ENCODE measurements at regions not wholly inside any gene's neighbourhood (a gene's known extent, or its start where the extent isn't known, plus 50 kb on each side); places are given as distances from the start of the nearest gene placed in this dataset.

DNA sequence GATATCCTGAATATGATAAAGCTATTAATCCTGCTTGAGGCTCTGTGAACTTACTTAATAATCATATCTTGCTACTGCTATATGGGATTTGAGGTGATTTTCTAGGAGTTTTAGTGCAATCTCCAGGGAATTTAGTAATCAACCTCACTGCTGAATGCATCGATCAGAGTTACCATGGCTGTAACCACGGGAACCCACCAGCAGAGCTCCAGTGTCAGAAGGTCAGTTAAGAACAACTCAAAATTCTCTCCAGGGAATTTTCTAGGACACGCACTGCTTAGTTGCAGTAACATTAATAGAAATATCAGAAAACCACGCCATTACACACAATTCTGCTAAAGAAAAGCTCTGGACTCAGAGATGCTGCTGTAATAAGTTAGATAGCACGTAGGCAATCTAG, 1477.2 kb upstream of the TENM3 start:
- Histone ChIP-seq H3K27me3 (no peaks in the 10 kb centered on the region), H3K4me1 (no peaks in the 10 kb centered on the region), H3K4me3 (ENCODE audit: low read depth, low read length) (no peak overlapping the region), H3K36me3 (no peaks in the 10 kb centered on the region), H3K9me3 (no peaks in the 10 kb centered on the region)
- TF ChIP-seq, protein P1, sequence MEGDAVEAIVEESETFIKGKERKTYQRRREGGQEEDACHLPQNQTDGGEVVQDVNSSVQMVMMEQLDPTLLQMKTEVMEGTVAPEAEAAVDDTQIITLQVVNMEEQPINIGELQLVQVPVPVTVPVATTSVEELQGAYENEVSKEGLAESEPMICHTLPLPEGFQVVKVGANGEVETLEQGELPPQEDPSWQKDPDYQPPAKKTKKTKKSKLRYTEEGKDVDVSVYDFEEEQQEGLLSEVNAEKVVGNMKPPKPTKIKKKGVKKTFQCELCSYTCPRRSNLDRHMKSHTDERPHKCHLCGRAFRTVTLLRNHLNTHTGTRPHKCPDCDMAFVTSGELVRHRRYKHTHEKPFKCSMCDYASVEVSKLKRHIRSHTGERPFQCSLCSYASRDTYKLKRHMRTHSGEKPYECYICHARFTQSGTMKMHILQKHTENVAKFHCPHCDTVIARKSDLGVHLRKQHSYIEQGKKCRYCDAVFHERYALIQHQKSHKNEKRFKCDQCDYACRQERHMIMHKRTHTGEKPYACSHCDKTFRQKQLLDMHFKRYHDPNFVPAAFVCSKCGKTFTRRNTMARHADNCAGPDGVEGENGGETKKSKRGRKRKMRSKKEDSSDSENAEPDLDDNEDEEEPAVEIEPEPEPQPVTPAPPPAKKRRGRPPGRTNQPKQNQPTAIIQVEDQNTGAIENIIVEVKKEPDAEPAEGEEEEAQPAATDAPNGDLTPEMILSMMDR (IDR thresholded peaks at IDR 0.05; ENCODE audit: low read depth, low read length), result no peak
- DNase-seq, result no peak

DNA sequence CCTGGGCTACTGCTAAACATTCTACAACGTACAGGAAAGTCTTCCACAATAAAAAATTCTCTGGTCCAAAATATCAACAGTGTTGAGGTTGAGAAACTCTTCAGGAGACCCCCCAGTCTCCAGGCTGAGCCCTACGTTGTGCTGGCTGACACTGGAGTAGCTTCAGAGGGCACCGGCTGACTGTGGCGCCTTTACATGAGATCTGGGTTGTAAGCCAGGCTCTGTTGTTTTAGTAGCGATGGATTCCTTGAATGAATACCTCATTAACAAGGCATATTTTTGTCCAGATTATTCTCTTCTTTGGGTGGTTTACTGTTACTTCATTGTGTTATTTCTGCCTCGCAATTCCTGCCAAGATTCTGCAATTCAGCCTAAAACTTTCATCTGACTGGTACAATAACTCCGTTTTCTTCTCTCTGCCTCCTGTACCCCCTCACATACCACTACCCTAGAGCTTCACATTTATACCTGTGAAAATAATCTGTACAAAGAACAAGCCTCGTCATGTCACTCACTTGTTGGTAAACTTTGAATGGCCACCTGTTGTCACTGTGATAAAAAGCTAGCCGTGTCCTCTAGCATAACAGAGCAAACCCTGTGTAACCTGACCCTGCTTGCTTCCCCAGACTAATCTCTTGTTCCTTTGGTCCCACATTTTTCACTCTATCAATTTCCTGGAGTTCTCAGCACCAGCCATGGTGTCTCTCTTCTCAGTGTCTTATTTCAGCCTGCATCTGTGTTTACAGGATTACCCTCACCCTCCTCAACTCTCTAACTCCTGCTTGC, 1476.1 kb upstream of the TENM3 start:
- TF ChIP-seq, protein P1 (IDR thresholded peaks at IDR 0.05; ENCODE audit: low read depth, low read length), result no peak
- Histone ChIP-seq H3K4me1 (no peaks in the 10 kb centered on the region), H3K4me3 (ENCODE audit: low read depth, low read length) (no peak overlapping the region), H3K9me3 (no peaks in the 10 kb centered on the region), H3K27me3 (no peaks in the 10 kb centered on the region), H3K36me3 (no peaks in the 10 kb centered on the region)
- no peak for DNase-seq

DNA sequence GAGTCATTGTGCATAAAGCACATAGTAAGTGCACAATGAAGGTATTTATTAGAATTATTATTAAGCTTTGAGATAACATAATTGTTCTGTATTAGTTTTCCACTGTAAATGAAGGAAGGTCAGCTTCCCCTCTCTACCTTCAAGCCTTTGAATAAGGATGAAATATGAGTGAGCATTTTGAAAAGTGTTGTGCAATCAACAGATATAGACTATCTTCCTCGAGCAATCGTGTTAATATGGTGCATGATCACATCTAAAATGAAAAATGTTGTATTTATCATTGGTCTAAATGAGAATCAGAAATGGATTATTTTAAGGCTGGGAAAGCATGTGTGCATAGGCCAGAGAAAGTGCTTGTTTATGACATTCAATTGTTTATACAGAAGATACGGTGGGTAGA, 1474.6 kb upstream of the TENM3 start:
- TF ChIP-seq, protein P1 (IDR thresholded peaks at IDR 0.05; ENCODE audit: low read depth, low read length), result no peak
- no peak for DNase-seq
- Histone ChIP-seq H3K4me3 (ENCODE audit: low read depth, low read length) (no peak overlapping the region), H3K36me3 (no peaks in the 10 kb centered on the region), H3K4me1 (no peaks in the 10 kb centered on the region), H3K9me3 (no peaks in the 10 kb centered on the region), H3K27me3 (no peaks in the 10 kb centered on the region)

DNA sequence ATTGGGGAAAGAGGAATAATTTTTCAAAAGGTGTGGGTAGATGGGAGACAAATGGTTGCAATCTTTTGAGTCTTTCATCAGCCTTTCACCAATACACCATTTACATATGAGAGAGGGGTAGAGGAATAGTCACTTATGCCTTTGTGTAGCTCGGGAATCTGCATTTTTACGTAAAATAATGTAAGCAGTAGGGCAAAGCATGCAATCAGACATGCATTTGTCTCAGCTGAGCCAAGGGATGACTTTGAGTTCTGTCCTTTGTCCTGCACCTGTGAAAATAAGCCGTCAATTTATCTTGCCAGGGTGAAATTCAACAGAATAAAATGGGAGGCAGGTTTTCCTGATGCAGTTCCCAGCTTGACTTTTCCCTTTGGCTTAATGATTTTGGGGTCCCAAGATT, 1473.4 kb upstream of the TENM3 start:
- Histone ChIP-seq H3K4me1 (no peaks in the 10 kb centered on the region), H3K9me3 (no peaks in the 10 kb centered on the region), H3K27me3 (no peaks in the 10 kb centered on the region), H3K36me3 (no peaks in the 10 kb centered on the region), H3K4me3 (ENCODE audit: low read depth, low read length) (no peak overlapping the region)
- TF ChIP-seq, protein P1 (IDR thresholded peaks at IDR 0.05; ENCODE audit: low read depth, low read length), result no peak
- DNase-seq, result no peak

DNA sequence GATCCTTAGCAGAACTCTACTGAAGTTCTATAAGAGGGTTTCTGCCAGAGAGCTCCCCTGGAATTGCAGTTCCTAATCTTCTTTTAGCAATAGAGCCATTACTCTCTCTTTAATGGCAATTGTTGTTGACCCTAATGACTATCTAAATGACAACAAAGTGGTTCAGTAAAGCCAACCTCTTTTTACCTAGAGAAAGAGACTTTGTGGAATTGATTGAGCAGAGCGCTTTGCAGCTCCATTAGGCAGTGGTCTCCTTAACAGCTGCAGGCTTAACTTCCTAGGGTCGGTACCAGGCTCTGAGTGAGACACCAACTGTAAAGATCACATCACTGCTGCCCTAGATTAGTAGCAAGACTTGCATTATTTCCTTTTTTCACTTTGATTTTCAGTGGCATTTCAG, 1472.9 kb upstream of the TENM3 start:
- Histone ChIP-seq H3K4me1 (no peaks in the 10 kb centered on the region), H3K36me3 (no peaks in the 10 kb centered on the region), H3K4me3 (ENCODE audit: low read depth, low read length) (no peak overlapping the region), H3K27me3 (no peaks in the 10 kb centered on the region), H3K9me3 (no peaks in the 10 kb centered on the region)
- TF ChIP-seq, protein P1 (IDR thresholded peaks at IDR 0.05; ENCODE audit: low read depth, low read length), result no peak
- DNase-seq, result no peak

DNA sequence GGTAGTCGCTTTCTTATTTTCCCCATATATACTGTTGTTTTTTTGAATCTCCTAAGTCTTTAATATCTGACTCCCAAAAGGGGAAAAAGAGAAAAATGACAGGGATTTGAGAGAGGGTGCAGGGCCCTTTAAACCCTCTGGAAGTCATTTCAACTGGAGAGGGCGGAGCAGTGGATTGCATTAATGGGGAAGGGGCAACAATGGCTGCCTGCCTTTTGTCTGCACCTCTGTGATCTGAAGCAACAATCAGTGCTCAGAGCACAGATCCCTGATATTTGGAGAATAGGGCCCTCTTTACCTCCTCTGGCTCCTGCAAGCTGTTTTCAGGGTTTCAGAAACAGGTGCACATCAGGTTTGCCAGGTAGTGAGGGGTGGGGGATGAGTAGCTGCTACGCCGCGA, 1458.3 kb upstream of the TENM3 start:
- Histone ChIP-seq H3K36me3 (no peaks in the 10 kb centered on the region), H3K9me3 (no peaks in the 10 kb centered on the region), H3K4me3 (ENCODE audit: low read depth, low read length) (no peak overlapping the region), H3K27me3 (no peaks in the 10 kb centered on the region), H3K4me1 (no peaks in the 10 kb centered on the region)
- TF ChIP-seq, protein P1 (IDR thresholded peaks at IDR 0.05; ENCODE audit: low read depth, low read length), result no peak
- no peak for DNase-seq
